ENCODE measurements at regions not wholly inside any gene's neighbourhood (a gene's known extent, or its start where the extent isn't known, plus 50 kb on each side); places are given as distances from the start of the nearest gene placed in this dataset.

- no peak for DNase-seq
Measured at GRCh38 chr2:19579461-19579860, 221.0 kb upstream of the OSR1 start.

GRCh38 chr2:19577723-19578122 is 219.3 kb upstream of the OSR1 start:
- no peak for DNase-seq

DNA sequence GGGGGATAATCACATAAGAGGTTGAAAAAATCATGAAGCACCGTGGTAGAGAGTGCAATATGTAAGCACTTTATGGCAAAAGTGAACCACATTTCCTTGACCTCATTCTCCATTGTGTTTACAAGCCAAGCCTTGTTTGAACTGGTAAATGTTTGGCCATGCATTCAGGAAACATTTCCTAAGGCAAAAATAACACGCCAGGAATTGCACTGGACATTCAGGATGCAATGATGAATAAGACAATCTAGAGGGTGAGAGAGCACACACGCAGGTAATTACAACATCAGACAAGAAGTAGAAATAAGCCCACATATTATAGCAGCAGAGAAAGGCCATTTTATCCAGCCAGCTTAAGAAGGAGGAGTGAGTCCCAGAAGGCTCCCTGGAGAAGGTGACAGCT is 218.0 kb upstream of the OSR1 start:
- no peak for DNase-seq

DNA sequence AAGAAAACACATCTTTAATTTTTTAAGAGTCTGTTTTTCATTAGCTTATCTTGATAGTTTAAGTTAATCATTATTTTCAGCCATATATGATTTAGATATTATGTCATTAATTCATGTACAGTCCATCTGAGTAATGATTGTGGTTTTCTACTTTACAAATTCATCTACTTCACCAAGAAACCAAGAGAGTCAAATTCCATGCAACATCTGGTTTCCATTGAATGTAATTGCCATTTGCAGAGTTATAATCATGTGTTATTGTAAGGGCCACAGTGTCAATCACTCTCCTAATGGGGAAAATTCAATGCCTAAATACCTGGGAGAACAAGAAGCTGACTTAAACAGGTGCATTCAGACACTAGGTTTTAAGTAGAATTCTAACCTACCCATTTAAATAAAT is 217.2 kb upstream of the OSR1 start:
- no peak for DNase-seq

DNA sequence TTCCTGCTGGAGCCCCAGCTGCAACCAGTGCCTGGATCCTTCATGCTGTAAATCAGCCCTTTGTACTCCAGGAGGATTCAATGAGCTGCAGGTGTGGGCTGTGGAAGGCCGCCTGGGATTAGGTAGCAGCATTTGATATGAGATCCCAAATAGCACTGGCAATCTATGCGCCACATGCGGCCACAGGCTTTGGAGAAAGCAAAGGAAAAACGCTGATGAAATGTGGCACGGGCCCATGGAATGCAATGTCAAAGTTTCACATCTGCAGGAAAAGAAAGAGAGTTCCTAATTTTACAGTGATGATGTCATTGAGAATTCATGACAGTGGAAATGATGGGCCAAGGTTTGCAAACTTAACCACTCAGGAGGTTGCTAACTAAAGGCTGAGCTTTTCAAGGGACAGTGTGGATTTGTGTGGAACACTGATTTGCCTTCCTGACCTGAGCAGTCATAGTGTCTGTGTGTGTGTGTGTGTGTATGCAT is 216.4 kb upstream of the OSR1 start:
- no peak for DNase-seq

GRCh38 chr2:19573784-19574183 is 215.4 kb upstream of the OSR1 start:
- no peak for DNase-seq

- DNase-seq, result no peak
Measured at GRCh38 chr2:19571773-19572172, 213.3 kb upstream of the OSR1 start.

- DNase-seq, result no peak
Measured at GRCh38 chr2:19569300-19569791, 210.9 kb upstream of the OSR1 start.

- no peak for DNase-seq
Measured at GRCh38 chr2:19568809-19569208, 210.4 kb upstream of the OSR1 start.

DNA sequence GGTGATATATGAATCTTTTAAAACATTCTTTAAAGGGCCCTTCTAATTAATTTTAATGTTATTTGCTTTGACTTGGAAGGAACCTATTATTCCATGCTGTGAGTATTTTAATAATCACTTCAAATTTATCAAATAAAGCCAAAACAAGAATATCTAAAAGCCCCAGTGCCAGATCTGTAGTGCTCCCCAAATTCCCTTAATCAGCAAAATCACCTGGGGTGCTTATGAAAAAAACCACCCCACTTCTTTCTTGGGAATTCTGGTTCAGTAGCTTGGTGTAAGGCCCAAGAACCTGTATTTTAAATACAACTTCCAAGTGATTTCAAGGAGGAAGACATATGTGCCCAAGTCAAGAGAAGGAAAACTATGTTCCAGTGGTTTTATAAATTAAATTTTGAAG is 202.4 kb upstream of the OSR1 start:
- DNase-seq, result no peak

- DNase-seq, result no peak
Measured at GRCh38 chr2:19559596-19560240, 201.3 kb upstream of the OSR1 start.

GRCh38 chr2:19556648-19557047 is 198.2 kb upstream of the OSR1 start:
- no peak for DNase-seq

DNA sequence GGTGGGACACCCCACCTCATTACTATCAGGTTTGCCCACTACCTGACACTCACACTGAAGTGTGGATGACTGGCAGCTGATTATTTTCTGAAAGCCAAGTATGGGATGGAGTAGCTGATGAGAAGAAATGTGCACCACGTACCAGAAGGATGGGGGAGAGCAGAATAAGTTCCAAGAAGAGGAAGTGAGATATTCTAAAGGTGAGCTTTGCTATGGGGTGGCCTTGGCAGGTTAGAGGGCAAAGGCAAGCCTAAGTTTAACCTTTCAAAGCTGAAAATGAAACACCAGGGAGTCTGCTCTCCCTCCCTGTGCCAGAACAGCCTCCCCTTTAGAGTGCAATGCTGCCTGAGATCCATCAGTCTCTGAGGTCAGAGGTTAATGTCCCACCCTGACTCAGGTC is 196.1 kb upstream of the OSR1 start:
- no peak for DNase-seq

GRCh38 chr2:19552270-19552669 is 193.8 kb upstream of the OSR1 start:
- no peak for DNase-seq

DNA sequence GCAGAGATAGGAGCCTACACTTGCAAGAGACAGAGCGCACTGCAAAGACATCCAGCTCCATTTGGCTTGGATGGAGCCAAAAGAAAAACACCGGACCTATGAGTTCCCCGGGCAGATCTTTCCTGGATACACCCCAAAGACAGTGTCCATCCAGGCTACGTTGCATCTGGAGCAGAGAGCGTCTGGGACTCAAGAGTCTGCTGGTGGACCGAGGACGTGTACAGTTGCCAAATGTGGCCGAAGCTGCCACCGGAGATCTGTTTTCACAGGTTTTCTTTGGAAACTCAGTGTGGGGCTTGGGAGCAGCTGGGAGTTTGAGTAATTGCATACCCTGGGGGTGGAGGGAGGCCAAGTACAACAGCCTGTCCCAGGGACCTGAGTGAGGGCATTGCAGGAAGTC is 192.3 kb upstream of the OSR1 start:
- no peak for DNase-seq

DNA sequence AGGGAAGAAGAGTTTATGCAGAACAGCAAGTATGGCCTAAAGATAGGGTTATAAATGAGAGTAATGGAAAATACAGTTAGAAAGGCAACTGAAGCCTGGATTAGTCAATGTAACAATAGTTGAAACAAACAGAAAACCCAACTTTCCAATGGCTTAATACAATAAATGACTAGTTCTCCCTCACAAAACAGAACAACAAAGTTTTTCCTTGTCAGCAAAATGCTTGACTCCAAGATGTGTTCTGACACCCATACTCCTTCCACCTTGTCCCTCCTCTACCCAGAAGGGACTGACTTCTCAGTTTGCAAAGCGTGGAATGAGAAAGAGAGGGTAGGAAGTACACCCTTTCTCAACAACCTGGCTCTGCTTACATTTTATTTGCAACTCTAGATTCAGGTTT is 191.4 kb upstream of the OSR1 start:
- no peak for DNase-seq

DNA sequence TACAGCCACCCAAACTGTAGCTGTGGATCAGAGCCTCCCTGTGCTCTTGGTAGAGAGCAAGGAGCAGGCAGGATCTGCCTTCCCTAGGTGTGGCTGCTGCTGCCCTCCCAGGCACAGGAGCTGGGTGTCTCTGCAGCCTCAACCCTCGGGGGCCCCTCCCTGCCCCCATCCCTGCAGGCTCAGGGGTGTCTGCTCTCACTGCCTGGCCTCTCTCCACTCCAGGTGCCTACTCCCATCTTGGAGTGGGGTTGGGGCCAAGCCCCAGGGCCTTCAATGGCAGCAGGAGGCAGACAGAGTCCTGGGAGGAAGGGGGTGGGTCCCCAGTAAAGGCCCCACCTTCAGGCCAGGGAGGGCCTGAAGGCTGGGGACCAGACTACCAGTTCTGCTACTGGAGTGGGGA is 189.7 kb upstream of the OSR1 start:
- no peak for DNase-seq

GRCh38 chr2:19547321-19547720 is 188.9 kb upstream of the OSR1 start:
- DNase-seq, result no peak

DNA sequence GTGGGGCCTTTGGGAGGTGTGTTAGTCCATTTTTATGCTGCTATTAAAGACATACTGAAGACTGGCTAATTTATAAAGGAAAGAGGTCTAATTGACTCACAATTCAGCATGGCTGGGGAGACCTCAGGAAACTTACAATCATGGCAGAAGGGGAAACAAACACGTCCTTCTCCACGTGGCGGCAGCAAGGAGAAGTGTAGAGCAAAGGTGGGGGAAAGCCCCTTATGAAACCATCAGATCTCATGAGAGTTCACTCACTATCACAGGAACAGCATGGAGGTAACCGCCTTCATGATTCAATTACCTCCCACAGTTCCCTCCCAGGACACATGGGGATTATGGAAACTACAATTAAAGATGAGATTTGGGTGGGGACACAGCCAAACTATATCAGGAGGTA is 187.1 kb upstream of the OSR1 start:
- DNase-seq, result no peak

- no peak for DNase-seq
Measured at GRCh38 chr2:19543663-19544383, 185.4 kb upstream of the OSR1 start.

- DNase-seq, result no peak
Measured at GRCh38 chr2:19542796-19543662, 184.6 kb upstream of the OSR1 start.

DNA sequence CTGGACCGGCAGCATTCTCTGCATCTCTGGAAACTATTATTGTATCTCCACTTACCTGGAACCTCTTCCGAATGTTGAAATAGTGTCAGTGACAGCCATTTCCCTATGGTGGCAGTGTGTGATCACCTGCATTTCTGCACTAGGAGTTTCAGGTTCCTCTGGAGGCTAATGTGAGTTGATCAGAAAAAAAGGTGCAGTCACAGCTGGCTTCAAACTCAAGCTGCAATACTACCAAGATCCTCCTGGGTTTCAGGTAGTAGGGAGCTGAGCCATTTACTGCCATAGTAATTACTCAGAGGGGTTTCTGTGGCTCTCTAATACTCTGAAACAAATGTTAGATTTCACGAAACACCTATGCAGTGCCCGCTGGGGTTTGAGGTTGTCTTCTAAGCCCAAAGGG is 183.5 kb upstream of the OSR1 start:
- no peak for DNase-seq

DNA sequence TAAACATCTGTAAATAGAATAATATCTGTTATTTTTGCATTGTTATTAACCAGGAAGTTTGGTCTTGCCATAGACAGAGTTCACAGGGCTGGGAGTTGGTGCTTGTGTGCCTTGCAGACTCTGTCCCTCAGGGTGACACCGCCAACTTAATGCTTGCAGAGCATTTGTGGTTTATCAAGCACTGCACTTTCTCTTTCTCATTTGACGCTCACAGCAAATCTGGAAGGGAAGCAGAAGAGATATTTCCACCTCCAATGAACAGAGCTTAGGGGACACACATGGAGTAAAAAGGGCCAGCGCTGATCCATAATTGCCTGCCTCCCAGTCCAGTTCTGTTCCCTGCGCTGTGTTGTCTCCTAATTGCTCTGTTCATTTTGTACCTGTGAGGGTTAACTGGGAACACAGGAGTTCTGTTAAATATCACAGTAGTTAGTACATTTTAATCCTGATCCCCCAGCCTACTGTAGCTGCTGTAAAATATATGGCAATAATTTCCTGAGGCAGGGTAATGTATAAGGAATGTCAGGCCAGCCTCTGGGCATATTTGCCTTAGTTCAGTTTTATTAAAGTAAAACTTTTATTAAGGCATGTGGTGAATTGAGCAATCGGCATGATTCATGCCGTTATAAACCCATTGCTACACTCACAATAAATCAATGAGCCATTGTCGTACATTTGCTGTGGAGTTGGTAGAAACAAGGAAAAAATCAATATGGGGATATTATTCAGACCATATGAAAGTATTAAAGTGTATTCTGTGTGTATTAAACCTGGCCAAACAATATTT is 182.5 kb upstream of the OSR1 start:
- DNase-seq, result no peak
